ENCODE measurements at regions not wholly inside any gene's neighbourhood (a gene's known extent, or its start where the extent isn't known, plus 50 kb on each side); places are given as distances from the start of the nearest gene placed in this dataset.

GRCh38 chr17:69997332-69997731 is 77.7 kb upstream of the KCNJ16 start:
- TF ChIP-seq CTCF (IDR thresholded peaks at IDR 0.05) (no peak), POLR2A (IDR thresholded peaks at IDR 0.05) (no peak)

Data from testis (tissue), 2 donors.